ENCODE measurements at regions not wholly inside any gene's neighbourhood (a gene's known extent, or its start where the extent isn't known, plus 50 kb on each side); places are given as distances from the start of the nearest gene placed in this dataset.

GRCh38 chr10:44628921-44629320 lies 244.0 kb upstream of the CXCL12 start:
- TF ChIP-seq CTCF (IDR thresholded peaks at IDR 0.05) (no peak), POLR2AphosphoS5 (IDR thresholded peaks at IDR 0.05) (no peak)
